Uterus (tissue), 2 donors: ENCODE measurements at regions not wholly inside any gene's neighbourhood (a gene's known extent, or its start where the extent isn't known, plus 50 kb on each side); places are given as distances from the start of the nearest gene placed in this dataset.

ENCODE experiments used
- CTCF ChIP-seq, 4 experiments: fragments of 200-600 bp in 2 of 4; fragments of 450-650 bp in 2 of 4; sonication (generic) in 2 of 4; IDR thresholded peaks; one replicate each; pipeline ENCODE4 v1.5.1; 2016 to 2019; ENCODE audit warnings: antibody characterized with exemption in 4 of 4, mild to moderate bottlenecking in 2 of 4, moderate library complexity in 1 of 4
- POLR2A ChIP-seq, 2 donors: fragments of 450-650 bp; IDR thresholded peaks; one replicate each; pipeline ENCODE4 v1.6.1; 2016; ENCODE audit warnings: antibody characterized with exemption in 2 of 2, mild to moderate bottlenecking in 1 of 2, moderate library complexity in 1 of 2

- TF ChIP-seq CTCF (IDR thresholded peaks at IDR 0.05): no peak
- no peak for TF ChIP-seq POLR2A (IDR thresholded peaks at IDR 0.05)
These were observed 2045.3 kb upstream of the PIK3C3 start for GRCh38 chr18:39909706-39910105.
